ENCODE measurements at regions not wholly inside any gene's neighbourhood (a gene's known extent, or its start where the extent isn't known, plus 50 kb on each side); places are given as distances from the start of the nearest gene placed in this dataset.
A peak's percentile ranks its signal among the peaks of the same experiment; 100 is the strongest.

DNA sequence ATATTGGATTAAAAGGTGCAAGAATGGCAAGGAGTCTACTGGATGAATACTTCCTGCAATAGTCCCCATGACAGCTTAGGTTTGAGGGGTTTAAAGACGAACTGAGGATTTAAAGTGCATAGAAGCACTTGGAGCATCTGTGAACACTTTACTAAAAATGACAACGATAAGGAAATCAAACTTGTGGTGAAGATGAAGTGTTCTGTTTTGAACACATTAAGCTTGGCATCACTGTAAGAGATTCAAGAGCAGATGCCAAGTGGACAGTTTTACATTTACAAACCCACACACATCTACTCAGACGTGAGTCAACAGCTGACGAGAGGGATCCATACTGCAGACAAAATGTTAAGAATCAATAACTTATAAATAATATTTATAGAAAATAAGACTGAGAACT, 918.7 kb downstream of the CDH11 start:
- H3K4me3 ChIP-seq (ENCODE audit: control insufficient read depth, low read depth, low read length) = no peak overlapping the region
- no peak for DNase-seq (ENCODE audit: low read depth)
- TF ChIP-seq CTCF (conservative IDR thresholded peaks at IDR 0.05; ENCODE audit: control insufficient read depth, insufficient read depth, low read depth, low read length) = no peak

DNA sequence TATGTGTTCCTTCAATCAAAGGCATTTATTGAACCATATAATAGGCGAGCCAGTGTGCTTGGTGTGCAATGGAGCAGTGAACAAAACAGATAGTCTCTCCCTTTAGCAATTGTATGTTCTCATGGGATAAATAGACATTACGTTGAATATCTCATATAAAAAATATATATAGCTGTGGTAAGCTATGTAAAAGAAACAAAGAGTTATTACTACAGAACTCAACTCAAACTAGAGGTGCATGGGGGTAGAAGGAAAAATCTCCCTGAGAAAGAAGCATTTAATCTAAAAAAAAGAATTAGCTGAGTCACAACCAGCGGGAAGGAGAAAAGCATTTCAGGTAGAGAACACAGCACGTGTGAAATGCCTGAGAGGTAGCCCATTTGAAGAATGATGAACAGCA, 919.3 kb downstream of the CDH11 start:
- no peak overlapping the region for H3K4me3 ChIP-seq (ENCODE audit: control insufficient read depth, low read depth, low read length)
- no peak for TF ChIP-seq CTCF (conservative IDR thresholded peaks at IDR 0.05; ENCODE audit: control insufficient read depth, insufficient read depth, low read depth, low read length)
- no peak for DNase-seq (ENCODE audit: low read depth)

GRCh38 chr16:64196444-64196843, 925.4 kb downstream of the CDH11 start:
- DNase-seq (ENCODE audit: low read depth) = peak; percentile 40
- no peak for TF ChIP-seq CTCF (conservative IDR thresholded peaks at IDR 0.05; ENCODE audit: control insufficient read depth, insufficient read depth, low read depth, low read length)
- H3K4me3 ChIP-seq (ENCODE audit: control insufficient read depth, low read depth, low read length) = no peak overlapping the region

- H3K4me3 ChIP-seq (ENCODE audit: control insufficient read depth, low read depth, low read length) = no peak overlapping the region
- TF ChIP-seq CTCF (conservative IDR thresholded peaks at IDR 0.05; ENCODE audit: control insufficient read depth, insufficient read depth, low read depth, low read length) = no peak
- DNase-seq (ENCODE audit: low read depth) = no peak
These were observed 935.9 kb downstream of the CDH11 start for GRCh38 chr16:64185954-64186353.

DNA sequence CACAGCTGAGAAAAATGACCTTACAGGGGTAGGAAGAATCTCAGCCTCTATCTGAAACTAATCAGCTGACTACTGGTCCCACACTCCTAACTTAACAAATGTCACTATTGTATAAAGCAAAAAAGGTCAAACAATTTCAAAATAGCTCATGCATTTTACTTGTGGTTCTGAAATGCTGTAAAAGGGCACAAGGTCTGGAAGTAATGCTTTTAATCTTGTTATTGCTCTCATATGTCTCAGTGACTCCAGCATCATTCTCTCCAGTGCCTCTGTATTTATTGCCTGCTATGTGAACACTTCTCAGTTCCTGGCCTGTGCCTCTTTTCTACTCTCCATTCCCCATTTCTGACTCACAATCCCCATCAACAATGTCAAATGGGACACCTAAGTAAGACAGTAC, 937.7 kb downstream of the CDH11 start:
- no peak overlapping the region for H3K4me3 ChIP-seq (ENCODE audit: control insufficient read depth, low read depth, low read length)
- DNase-seq (ENCODE audit: low read depth) = peak; percentile 51
- no peak for TF ChIP-seq CTCF (conservative IDR thresholded peaks at IDR 0.05; ENCODE audit: control insufficient read depth, insufficient read depth, low read depth, low read length)

DNA sequence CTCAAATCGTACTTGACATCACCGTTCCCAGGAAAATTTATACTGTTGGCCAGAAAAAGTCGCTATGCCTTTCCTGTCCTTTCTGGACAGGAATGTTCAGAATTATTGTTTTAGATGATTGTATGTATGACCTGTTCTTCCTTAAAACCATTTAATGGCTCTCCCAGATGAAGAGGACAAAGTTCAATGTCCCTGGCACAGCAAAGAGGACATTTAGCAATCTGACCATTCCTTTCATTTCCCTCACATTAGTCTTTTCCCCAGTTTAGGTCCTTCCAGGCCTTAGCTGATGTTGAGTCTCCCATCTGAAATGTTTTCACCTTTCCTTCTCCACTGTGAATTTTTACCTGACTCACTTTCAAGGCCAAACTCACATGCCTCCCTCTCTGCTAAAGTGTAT, 938.9 kb downstream of the CDH11 start:
- no peak for TF ChIP-seq CTCF (conservative IDR thresholded peaks at IDR 0.05; ENCODE audit: control insufficient read depth, insufficient read depth, low read depth, low read length)
- H3K4me3 ChIP-seq (ENCODE audit: control insufficient read depth, low read depth, low read length) = no peak overlapping the region
- peak; percentile 63 for DNase-seq (ENCODE audit: low read depth)

GRCh38 chr16:64181271-64181925, 940.5 kb downstream of the CDH11 start:
- no peak overlapping the region for H3K4me3 ChIP-seq (ENCODE audit: control insufficient read depth, low read depth, low read length)
- no peak for DNase-seq (ENCODE audit: low read depth)
- no peak for TF ChIP-seq CTCF (conservative IDR thresholded peaks at IDR 0.05; ENCODE audit: control insufficient read depth, insufficient read depth, low read depth, low read length)
